ENCODE measurements at regions not wholly inside any gene's neighbourhood (a gene's known extent, or its start where the extent isn't known, plus 50 kb on each side); places are given as distances from the start of the nearest gene placed in this dataset.
"Not testable (repeated sequence)": the region's sequence is repeated elsewhere in the genome, so short reads cannot be mapped to it uniquely, and the experiment has no call there.

DNA sequence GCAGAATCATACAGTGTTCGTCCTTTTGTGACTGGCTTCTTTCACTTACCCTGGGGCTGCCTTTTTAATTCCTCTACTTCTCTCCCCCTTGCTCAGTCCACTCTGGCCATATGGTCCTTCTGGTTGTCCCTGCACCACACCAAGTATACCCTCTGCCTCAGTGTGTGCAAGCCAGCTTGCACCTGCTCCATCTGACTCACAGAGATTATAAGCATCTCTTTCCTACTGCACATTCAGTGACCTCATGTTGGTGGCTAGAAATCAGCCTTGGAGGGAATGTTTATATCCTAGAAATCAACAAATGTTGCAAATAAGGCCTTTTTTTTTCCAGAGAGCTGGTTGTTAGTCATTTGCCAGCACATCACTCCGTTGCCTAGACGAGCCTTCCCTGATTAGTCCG, 67.5 kb upstream of the C10orf90 start:
- no peaks in the 10 kb centered on the region for H3K27me3 ChIP-seq
- no peak overlapping the region for H3K4me3 ChIP-seq
- H3K4me1 ChIP-seq, result peaks cover 10% of the 10 kb centered on the region
- no peak for TF ChIP-seq CTCF (IDR thresholded peaks at IDR 0.05)
- no peaks in the 10 kb centered on the region for H3K36me3 ChIP-seq
- no peak overlapping the region for H3K27ac ChIP-seq
- ATAC-seq, result no peak
- intact Hi-C loops (cut with DNase I), result no loop called here
- H3K9me3 ChIP-seq, result no peaks in the 10 kb centered on the region
- DNase-seq, result no peak

DNA sequence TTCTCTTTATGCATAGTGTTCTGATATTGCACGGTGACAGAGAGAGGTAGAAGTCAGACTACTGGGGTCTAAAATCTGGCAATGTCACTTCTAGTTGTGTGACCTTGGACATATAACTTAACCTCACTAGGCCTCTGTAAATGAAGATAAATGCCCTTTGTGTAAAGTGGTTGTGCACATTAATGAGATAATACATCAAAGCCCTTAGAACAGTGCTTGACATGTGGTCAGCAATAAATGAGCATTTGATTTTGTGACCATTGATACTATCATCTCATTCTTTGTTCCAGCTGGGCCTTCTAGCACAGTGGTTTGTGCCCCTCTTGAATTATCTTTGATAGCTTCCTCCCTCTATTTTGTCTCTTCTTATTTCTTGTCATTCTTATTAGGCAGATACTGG, 74.1 kb upstream of the C10orf90 start:
- no peak overlapping the region for H3K27ac ChIP-seq
- DNase-seq (no peak), ATAC-seq (no peak)
- no peaks in the 10 kb centered on the region for H3K36me3 ChIP-seq
- intact Hi-C loops (cut with DNase I), result no loop called here
- H3K9me3 ChIP-seq, result no peaks in the 10 kb centered on the region
- H3K27me3 ChIP-seq, result no peaks in the 10 kb centered on the region
- no peaks in the 10 kb centered on the region for H3K4me1 ChIP-seq
- H3K4me3 ChIP-seq, result no peak overlapping the region
- no peak for TF ChIP-seq CTCF (IDR thresholded peaks at IDR 0.05)

DNA sequence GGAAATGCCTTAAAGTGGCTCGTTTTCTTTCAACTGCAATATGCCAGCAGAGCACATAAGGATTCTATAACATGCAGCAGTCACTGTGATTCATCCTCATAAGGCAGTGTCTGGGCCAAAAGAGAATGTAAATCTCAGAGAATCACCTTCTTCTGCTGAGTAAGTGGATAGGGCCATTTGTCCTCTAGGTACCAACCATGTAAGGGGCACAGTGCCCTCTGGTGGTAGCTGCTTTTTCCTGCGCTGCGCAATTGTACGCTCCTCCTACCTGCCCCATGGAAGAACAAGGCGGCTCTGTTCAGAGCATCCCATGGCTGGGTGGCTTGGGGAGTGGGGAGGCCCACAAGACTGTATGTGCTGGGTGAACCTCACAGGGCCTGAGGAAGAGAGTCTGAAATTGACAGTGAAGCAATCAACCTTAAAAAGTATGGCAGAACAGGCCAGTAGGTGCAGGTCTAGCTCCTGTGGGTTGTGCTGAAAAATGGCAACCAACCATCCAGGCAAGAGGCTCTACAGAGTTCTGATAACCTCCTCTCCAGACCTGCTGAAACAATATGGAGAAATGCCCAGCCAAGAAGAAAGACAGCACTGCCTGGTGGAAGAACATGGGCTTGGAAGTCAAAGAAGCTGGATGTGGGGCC, 78.6 kb upstream of the C10orf90 start:
- Histone ChIP-seq H3K27me3 (no peaks in the 10 kb centered on the region), H3K27ac (no peak overlapping the region), H3K4me3 (no peak overlapping the region), H3K9me3 (no peaks in the 10 kb centered on the region), H3K4me1 (no peaks in the 10 kb centered on the region), H3K36me3 (no peaks in the 10 kb centered on the region)
- intact Hi-C loops (cut with DNase I), result no loop called here
- peak; percentile 84 for DNase-seq
- peak; percentile 80 for TF ChIP-seq CTCF (IDR thresholded peaks at IDR 0.05)
- ATAC-seq, result peak; percentile 94

- Histone ChIP-seq H3K27ac (no peak overlapping the region), H3K4me1 (no peaks in the 10 kb centered on the region), H3K9me3 (no peaks in the 10 kb centered on the region), H3K27me3 (no peaks in the 10 kb centered on the region), H3K4me3 (no peak overlapping the region), H3K36me3 (no peaks in the 10 kb centered on the region)
- no peak for TF ChIP-seq CTCF (IDR thresholded peaks at IDR 0.05)
- DNase-seq, result no peak
- intact Hi-C loops (cut with DNase I), result no loop called here
- no peak for ATAC-seq
Observed at GRCh38 chr10:126754966-126755365, 84.5 kb upstream of the C10orf90 start.

GRCh38 chr10:126758867-126759266, 88.4 kb upstream of the C10orf90 start:
- Histone ChIP-seq H3K27ac (no peak overlapping the region), H3K4me3 (no peak overlapping the region), H3K36me3 (no peaks in the 10 kb centered on the region), H3K9me3 (no peaks in the 10 kb centered on the region), H3K4me1 (no peaks in the 10 kb centered on the region), H3K27me3 (no peaks in the 10 kb centered on the region)
- DNase-seq (no peak), ATAC-seq (no peak)
- intact Hi-C loops (cut with DNase I), result no loop called here
- no peak for TF ChIP-seq CTCF (IDR thresholded peaks at IDR 0.05)

DNA sequence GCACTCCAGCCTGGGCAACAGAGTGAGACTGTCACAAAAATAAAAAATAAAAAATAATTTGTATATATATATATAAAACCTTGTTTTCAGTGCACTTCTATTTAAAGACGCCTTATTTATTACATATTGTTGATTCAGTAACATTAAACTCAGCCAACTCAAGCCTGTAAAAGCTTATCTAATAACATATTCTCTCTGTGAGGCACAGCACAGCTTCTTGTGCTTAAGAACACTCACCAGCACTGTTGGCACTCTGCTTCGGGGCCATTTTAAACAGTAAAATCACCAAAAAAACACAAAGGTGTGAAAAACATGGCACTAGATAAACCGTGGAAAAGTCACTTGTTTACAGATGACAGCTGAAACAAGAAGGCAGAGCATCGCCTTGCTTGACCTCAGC, 89.0 kb upstream of the C10orf90 start:
- H3K4me3 ChIP-seq, result no peak overlapping the region
- no peak overlapping the region for H3K27ac ChIP-seq
- DNase-seq (no peak), ATAC-seq (no peak)
- H3K4me1 ChIP-seq, result no peaks in the 10 kb centered on the region
- H3K36me3 ChIP-seq, result no peaks in the 10 kb centered on the region
- H3K27me3 ChIP-seq, result no peaks in the 10 kb centered on the region
- no peak for TF ChIP-seq CTCF (IDR thresholded peaks at IDR 0.05)
- intact Hi-C loops (cut with DNase I), result no loop called here
- H3K9me3 ChIP-seq, result no peaks in the 10 kb centered on the region

DNA sequence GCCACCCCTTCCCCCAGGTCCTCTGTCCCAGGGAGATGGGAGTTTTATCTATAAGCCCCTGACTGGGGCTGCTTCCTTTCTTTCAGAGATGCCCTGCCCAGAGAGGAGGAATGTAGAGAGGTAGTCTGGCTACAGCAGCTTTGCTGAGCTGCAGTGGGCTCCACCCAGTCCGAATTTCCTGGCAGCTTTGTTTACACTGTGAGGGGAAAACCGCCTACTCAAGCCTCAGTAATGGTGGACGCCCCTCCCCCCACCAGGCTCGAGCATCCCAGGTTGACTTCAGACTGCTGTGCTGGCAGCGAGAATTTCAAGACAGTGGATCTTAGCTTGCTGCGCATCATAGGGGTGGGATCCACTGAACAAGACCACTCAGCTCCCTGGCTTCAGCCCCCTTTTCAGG, 96.2 kb upstream of the C10orf90 start:
- H3K4me1 ChIP-seq; intact Hi-C loops (cut with DNase I); DNase-seq; H3K4me3 ChIP-seq; H3K27me3 ChIP-seq; H3K9me3 ChIP-seq; ATAC-seq; H3K36me3 ChIP-seq; H3K27ac ChIP-seq: not testable (repeated sequence)
